Ascending aorta (tissue), 2 donors: ENCODE measurements at regions not wholly inside any gene's neighbourhood (a gene's known extent, or its start where the extent isn't known, plus 50 kb on each side); places are given as distances from the start of the nearest gene placed in this dataset.
A peak's percentile ranks its signal among the peaks of the same experiment; 100 is the strongest.

ENCODE experiments used
- DNase-seq, 2 donors: peaks; one replicate each; pipeline ENCODE4 v3.0.0-alpha.2; 2019; ENCODE audit warnings: low spot score in 2 of 2
- H3K27ac ChIP-seq, 2 donors: fragments of 200-600 bp; sonication (generic); one replicate each; pipeline ENCODE4 v1.5.1; 2016 to 2017; ENCODE audit warnings: mild to moderate bottlenecking in 1 of 2
- H3K27me3 ChIP-seq: fragments of 200-600 bp; sonication (generic); one replicate; pipeline ENCODE4 v1.5.1; 2017
- H3K36me3 ChIP-seq, 2 donors: fragments of 200-600 bp; sonication (generic); one replicate each; pipeline ENCODE4 v1.5.1; 2016
- H3K4me1 ChIP-seq, 2 donors: fragments of 200-600 bp; sonication (generic); one replicate each; pipeline ENCODE4 v1.5.1; 2016 to 2017; ENCODE audit warnings: mild to moderate bottlenecking in 1 of 2
- H3K4me3 ChIP-seq, 2 donors: fragments of 200-600 bp; sonication (generic); one replicate each; pipeline ENCODE4 v1.5.1; 2016 to 2017; ENCODE audit warnings: mild to moderate bottlenecking in 1 of 2
- H3K9me3 ChIP-seq, 2 donors: fragments of 200-600 bp; sonication (generic); one replicate each; pipeline ENCODE4 v1.5.1; 2016
- intact Hi-C: fragments of 100-400 bp; cut with DNase I; formaldehyde crosslinking; loops from one replicate; pipeline ENCODE4 v1.15.1; 2023
- TF ChIP-seq, protein P1 (sequence below), 3 experiments: fragments of 200-600 bp in 2 of 3; fragments of 450-650 bp in 1 of 3; sonication (generic) in 2 of 3; IDR thresholded peaks; one replicate each; pipeline ENCODE4 v1.5.1; 2016 to 2019; ENCODE audit warnings: antibody characterized with exemption in 3 of 3, mild to moderate bottlenecking in 1 of 3, moderate library complexity in 1 of 3

DNA sequence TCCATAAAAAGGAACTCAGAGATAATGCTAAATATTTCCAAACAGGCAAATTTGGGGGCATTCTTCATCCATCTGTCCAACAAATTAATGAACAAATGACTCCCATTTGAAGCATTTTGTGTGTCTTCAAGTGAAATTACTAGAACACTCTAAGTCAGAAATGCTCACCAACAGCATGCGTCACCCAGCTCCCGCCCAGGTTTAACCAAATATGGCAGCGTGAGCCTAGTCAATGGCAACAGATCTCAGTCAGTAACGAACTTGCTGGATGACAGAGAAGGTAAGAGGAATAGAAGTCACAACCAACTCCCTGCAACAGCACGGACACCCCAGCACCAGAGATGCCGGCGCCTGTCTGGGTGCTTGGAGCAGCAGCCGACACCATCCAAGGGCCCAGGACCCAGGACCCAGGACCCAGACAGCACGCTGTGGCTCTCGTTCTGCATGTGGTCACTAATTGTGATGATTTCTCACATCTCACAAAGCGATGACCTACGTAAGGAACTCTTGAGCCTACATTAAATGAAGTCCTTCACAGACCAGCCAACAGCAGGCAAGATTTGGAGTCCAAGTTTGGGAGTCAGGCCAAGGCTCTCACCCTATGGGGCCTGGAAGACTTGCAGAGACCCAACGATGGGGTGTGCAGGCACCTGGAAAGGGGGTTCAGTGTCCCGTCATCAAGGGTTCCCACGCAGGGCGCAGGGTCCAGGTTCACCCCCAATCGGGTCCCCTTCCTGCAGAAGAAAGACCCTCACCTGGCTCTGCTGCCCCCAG, 556.9 kb downstream of the BRD1 start:
- DNase-seq: peak in 1 of 2 donors; percentile 50
- H3K27me3 ChIP-seq: no peaks in the 10 kb centered on the region
- TF ChIP-seq, protein P1, sequence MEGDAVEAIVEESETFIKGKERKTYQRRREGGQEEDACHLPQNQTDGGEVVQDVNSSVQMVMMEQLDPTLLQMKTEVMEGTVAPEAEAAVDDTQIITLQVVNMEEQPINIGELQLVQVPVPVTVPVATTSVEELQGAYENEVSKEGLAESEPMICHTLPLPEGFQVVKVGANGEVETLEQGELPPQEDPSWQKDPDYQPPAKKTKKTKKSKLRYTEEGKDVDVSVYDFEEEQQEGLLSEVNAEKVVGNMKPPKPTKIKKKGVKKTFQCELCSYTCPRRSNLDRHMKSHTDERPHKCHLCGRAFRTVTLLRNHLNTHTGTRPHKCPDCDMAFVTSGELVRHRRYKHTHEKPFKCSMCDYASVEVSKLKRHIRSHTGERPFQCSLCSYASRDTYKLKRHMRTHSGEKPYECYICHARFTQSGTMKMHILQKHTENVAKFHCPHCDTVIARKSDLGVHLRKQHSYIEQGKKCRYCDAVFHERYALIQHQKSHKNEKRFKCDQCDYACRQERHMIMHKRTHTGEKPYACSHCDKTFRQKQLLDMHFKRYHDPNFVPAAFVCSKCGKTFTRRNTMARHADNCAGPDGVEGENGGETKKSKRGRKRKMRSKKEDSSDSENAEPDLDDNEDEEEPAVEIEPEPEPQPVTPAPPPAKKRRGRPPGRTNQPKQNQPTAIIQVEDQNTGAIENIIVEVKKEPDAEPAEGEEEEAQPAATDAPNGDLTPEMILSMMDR (IDR thresholded peaks at IDR 0.05): no peak
- no peaks in the 10 kb centered on the region for H3K36me3 ChIP-seq
- H3K9me3 ChIP-seq: no peaks in the 10 kb centered on the region
- intact Hi-C loops: no loop called here
- no peaks in the 10 kb centered on the region for H3K4me1 ChIP-seq
- no peak overlapping the region for H3K27ac ChIP-seq
- H3K4me3 ChIP-seq: no peak overlapping the region

DNA sequence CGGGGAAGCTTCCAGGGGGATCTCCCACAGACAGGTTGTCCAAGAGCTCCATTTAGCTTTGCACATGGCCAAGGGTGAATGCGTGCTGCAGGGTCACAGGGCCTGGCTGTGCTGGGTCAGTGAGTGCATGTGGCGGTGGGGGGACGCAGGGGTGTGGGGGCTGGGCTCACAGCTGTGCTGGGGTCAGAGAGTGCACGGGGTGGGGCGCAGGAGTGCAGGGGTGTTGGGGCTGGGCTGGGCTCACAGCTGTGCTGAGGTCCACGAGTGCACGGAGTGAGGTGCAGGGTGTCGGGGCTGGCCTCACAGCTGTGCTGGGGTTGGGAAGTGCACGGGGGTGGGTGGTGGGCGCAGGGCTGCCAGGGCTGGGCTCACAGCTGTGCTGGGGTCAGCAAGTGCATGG, 557.7 kb downstream of the BRD1 start:
- Histone ChIP-seq H3K36me3 (no peaks in the 10 kb centered on the region), H3K27me3 (no peaks in the 10 kb centered on the region), H3K9me3 (no peaks in the 10 kb centered on the region), H3K4me3 (no peak overlapping the region), H3K4me1 (no peaks in the 10 kb centered on the region), H3K27ac (no peak overlapping the region)
- TF ChIP-seq, protein P1 (IDR thresholded peaks at IDR 0.05): no peak
- DNase-seq: peak in 1 of 2 donors; percentile 48
- intact Hi-C loops: no loop called here

DNA sequence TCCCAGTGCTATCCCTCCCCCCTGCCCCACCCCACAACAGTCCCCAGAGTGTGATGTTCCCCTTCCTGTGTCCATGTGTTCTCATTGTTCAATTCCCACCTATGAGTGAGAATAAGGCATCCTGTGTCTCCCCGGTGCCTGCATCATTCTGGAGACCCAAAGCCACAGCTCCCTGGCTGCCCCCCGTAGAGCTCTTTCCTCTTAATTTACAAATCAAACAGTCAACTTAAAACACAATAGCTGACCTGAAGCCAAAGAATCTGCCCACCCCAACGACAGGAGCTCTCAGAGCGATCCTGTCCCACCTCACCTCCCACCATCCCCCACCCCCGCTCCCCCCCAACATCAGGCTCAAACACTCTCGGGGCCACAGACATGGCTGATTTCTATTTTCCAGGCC, 558.3 kb downstream of the BRD1 start:
- H3K27me3 ChIP-seq: no peaks in the 10 kb centered on the region
- peak in 1 of 2 donors; percentile 9 for DNase-seq
- no peak overlapping the region for H3K27ac ChIP-seq
- intact Hi-C loops: no loop called here
- no peaks in the 10 kb centered on the region for H3K36me3 ChIP-seq
- no peaks in the 10 kb centered on the region for H3K9me3 ChIP-seq
- no peaks in the 10 kb centered on the region for H3K4me1 ChIP-seq
- no peak overlapping the region for H3K4me3 ChIP-seq
- TF ChIP-seq, protein P1 (IDR thresholded peaks at IDR 0.05): no peak

DNA sequence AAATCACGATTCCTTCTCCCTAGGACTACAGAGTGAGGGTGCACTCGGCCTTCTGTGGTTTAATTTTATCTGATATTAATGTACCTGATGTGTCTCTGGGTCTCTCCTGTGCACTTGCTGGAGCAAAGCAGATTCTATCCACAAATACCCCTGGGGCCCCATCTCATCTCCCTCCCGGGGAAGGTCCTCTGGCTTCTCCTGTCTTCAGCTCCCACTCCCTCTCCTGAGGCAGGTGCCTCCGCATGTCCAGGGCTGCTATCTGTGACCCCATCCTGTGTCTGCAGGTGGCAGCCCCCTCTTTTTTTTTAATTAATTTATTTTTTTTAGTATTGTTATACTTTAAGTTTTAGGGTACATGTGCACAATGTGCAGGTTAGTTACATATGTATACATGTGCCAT, 558.7 kb downstream of the BRD1 start:
- no peaks in the 10 kb centered on the region for H3K36me3 ChIP-seq
- intact Hi-C loops: no loop called here
- peak in 1 of 2 donors; percentile 15 for DNase-seq
- no peaks in the 10 kb centered on the region for H3K9me3 ChIP-seq
- no peak overlapping the region for H3K4me3 ChIP-seq
- H3K27me3 ChIP-seq: no peaks in the 10 kb centered on the region
- TF ChIP-seq, protein P1 (IDR thresholded peaks at IDR 0.05): no peak
- no peaks in the 10 kb centered on the region for H3K4me1 ChIP-seq
- H3K27ac ChIP-seq: no peak overlapping the region

DNA sequence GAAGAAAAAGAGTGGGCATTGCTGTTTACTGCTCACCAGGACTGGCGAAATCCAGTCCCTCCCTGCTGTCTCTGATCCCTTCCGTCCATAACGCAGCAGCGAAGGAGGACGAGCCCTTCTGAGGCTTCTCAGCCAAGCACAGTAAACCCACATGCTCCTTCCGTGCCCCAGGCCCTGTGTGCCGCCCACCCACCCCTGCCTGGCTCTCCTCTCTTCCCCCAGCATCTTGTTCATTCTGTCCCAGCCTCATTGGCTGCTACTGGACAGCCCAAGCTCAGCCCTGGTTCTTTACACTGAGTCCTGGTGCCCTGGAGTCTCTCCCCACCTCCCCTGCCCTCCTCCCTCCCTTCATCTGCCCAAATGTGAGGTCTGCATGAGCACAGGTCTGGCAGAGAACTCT, 559.7 kb downstream of the BRD1 start:
- peak in 1 of 2 donors; percentile 41 for DNase-seq
- no peak overlapping the region for H3K4me3 ChIP-seq
- TF ChIP-seq, protein P1 (IDR thresholded peaks at IDR 0.05): no peak
- no peaks in the 10 kb centered on the region for H3K27me3 ChIP-seq
- no peaks in the 10 kb centered on the region for H3K9me3 ChIP-seq
- H3K27ac ChIP-seq: no peak overlapping the region
- no peaks in the 10 kb centered on the region for H3K36me3 ChIP-seq
- no peaks in the 10 kb centered on the region for H3K4me1 ChIP-seq
- intact Hi-C loops: no loop called here
